Epithelial cell of proximal tubule (primary cell): ENCODE measurements at regions not wholly inside any gene's neighbourhood (a gene's known extent, or its start where the extent isn't known, plus 50 kb on each side); places are given as distances from the start of the nearest gene placed in this dataset.

ENCODE experiments used
- DNase-seq: peaks from one replicate; pipeline ENCODE4 v3.0.0-alpha.2; 2011; ENCODE audit warnings: low read depth
- H3K4me3 ChIP-seq: 2 replicates; pipeline ENCODE4 v1.5.1; 2011; ENCODE audit warnings: low read depth, mild to moderate bottlenecking, low read length
- TF ChIP-seq, protein P1 (sequence below): conservative IDR thresholded peaks from 2 replicates; pipeline ENCODE4 v1.5.1; 2012; ENCODE audit warnings: low read depth, mild to moderate bottlenecking, low read length

DNA sequence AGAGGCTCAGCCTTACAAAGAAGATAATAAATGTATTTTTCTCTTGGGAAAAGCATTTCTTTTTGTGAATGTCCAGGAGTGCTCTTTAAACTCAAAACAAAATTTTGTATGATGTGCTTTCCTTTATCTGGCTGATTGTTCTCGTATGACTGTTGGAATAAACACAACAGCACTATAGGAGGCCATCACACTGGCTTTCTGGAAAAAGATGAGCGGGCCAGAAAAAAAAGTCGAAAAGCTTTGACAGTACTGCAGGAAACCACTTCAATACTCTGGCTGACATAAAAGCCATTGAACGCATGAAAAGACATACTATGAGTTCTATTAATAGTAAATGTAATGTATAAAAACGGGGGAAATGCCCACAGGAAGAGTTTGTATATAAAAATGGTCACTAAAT is 64.7 kb upstream of the CTSO start:
- TF ChIP-seq, protein P1, sequence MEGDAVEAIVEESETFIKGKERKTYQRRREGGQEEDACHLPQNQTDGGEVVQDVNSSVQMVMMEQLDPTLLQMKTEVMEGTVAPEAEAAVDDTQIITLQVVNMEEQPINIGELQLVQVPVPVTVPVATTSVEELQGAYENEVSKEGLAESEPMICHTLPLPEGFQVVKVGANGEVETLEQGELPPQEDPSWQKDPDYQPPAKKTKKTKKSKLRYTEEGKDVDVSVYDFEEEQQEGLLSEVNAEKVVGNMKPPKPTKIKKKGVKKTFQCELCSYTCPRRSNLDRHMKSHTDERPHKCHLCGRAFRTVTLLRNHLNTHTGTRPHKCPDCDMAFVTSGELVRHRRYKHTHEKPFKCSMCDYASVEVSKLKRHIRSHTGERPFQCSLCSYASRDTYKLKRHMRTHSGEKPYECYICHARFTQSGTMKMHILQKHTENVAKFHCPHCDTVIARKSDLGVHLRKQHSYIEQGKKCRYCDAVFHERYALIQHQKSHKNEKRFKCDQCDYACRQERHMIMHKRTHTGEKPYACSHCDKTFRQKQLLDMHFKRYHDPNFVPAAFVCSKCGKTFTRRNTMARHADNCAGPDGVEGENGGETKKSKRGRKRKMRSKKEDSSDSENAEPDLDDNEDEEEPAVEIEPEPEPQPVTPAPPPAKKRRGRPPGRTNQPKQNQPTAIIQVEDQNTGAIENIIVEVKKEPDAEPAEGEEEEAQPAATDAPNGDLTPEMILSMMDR: no peak
- H3K4me3 ChIP-seq: no peak overlapping the region
- no peak for DNase-seq

- H3K4me3 ChIP-seq: no peak overlapping the region
- no peak for DNase-seq
- TF ChIP-seq, protein P1: no peak
Measured at GRCh38 chr4:156015781-156016180, 62.1 kb upstream of the CTSO start.

DNA sequence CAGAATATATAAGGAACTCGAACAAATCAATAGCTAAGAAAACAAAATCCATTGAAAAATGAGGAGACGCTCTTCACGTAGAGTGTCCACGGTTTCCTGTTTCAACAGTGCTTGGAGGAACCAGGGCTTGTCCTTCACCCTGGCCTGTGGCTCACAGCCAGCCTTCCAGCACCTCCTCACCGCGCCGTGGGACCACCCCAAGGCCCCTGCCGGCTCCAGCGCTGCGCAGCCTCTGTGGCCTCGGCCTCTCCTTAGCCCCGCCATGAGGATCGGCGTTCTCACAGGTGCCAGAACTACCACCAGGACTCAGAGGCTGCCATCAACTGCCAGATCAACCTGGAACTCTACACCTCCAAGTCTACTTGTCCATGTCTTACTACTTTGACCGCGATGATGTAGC is 52.5 kb upstream of the CTSO start:
- DNase-seq: no peak
- TF ChIP-seq, protein P1: no peak
- no peak overlapping the region for H3K4me3 ChIP-seq
